ENCODE measurements at regions not wholly inside any gene's neighbourhood (a gene's known extent, or its start where the extent isn't known, plus 50 kb on each side); places are given as distances from the start of the nearest gene placed in this dataset.

- TF ChIP-seq CREM (CRISPR knock-in tag; IDR thresholded peaks at IDR 0.05) = no peak
- TF ChIP-seq CTCF (IDR thresholded peaks at IDR 0.05) = no peak
- no peak for TF ChIP-seq MAX (CRISPR knock-in tag; IDR thresholded peaks at IDR 0.05)
- no peak for TF ChIP-seq E2F4 (CRISPR knock-in tag; IDR thresholded peaks at IDR 0.05; ENCODE audit: borderline replicate concordance, low read depth)
- no peak for TF ChIP-seq HMGA2 (CRISPR knock-in tag; IDR thresholded peaks at IDR 0.05)
- TF ChIP-seq FOXJ3 (CRISPR knock-in tag; IDR thresholded peaks at IDR 0.05; ENCODE audit: borderline replicate concordance) = no peak
- TF ChIP-seq SMAD3 (CRISPR knock-in tag; IDR thresholded peaks at IDR 0.05; ENCODE audit: borderline replicate concordance) = no peak
- no peak for TF ChIP-seq ATF3 (CRISPR knock-in tag; conservative IDR thresholded peaks at IDR 0.05)
- no peak for TF ChIP-seq SMAD4 (CRISPR knock-in tag; IDR thresholded peaks at IDR 0.05)
- TF ChIP-seq ELF4 (CRISPR knock-in tag; IDR thresholded peaks at IDR 0.05; ENCODE audit: low read depth) = no peak
- no peak for TF ChIP-seq TEAD4 (CRISPR knock-in tag; IDR thresholded peaks at IDR 0.05)
- no peak for TF ChIP-seq OVOL2 (CRISPR knock-in tag; IDR thresholded peaks at IDR 0.05; ENCODE audit: borderline replicate concordance)
- no peak for TF ChIP-seq ARID4B (CRISPR knock-in tag; IDR thresholded peaks at IDR 0.05; ENCODE audit: borderline replicate concordance)
Observed at GRCh38 chr9:20144197-20144596, 355.4 kb upstream of the SLC24A2 start.
